Liver (tissue), 3 donors: ENCODE measurements at regions not wholly inside any gene's neighbourhood (a gene's known extent, or its start where the extent isn't known, plus 50 kb on each side); places are given as distances from the start of the nearest gene placed in this dataset.
"Not testable (repeated sequence)": the region's sequence is repeated elsewhere in the genome, so short reads cannot be mapped to it uniquely, and the experiment has no call there.

Experiments used
- ATF3 ChIP-seq: IDR thresholded peaks from 2 replicates; pipeline ENCODE4 v1.6.1; 2016; ENCODE audit warnings: antibody characterized with exemption
- EGR1 ChIP-seq, 2 donors: IDR thresholded peaks; 2 replicates each; pipeline ENCODE4 v1.6.1; 2016 to 2018; ENCODE audit warnings: antibody characterized with exemption in 2 of 2, low read depth in 2 of 2
- FOXA2 ChIP-seq: IDR thresholded peaks from 2 replicates; pipeline ENCODE4 v1.6.1; 2016; ENCODE audit warnings: antibody characterized with exemption
- JUND ChIP-seq, 2 donors: IDR thresholded peaks; 2 replicates each; pipeline ENCODE4 v1.6.1; 2016; ENCODE audit warnings: antibody characterized with exemption in 2 of 2
- RAD21 ChIP-seq, 2 donors: IDR thresholded peaks; 2 replicates each; pipeline ENCODE4 v1.6.1; 2016; ENCODE audit warnings: antibody characterized with exemption in 2 of 2, mild to moderate bottlenecking in 2 of 2
- TAF1 ChIP-seq: conservative IDR thresholded peaks from 2 replicates; pipeline ENCODE4 v1.6.1; 2016; ENCODE audit warnings: antibody characterized with exemption, mild to moderate bottlenecking
- YY1 ChIP-seq: IDR thresholded peaks from 2 replicates; pipeline ENCODE4 v1.6.1; 2016; ENCODE audit warnings: antibody characterized with exemption, mild to moderate bottlenecking
- TF ChIP-seq, protein P1 (sequence below): IDR thresholded peaks from 2 replicates; pipeline ENCODE4 v1.6.1; 2016; ENCODE audit warnings: antibody characterized with exemption, mild to moderate bottlenecking
- TF ChIP-seq, protein P2 (sequence below): fragments of 150-350 bp; IDR thresholded peaks from 2 replicates; pipeline ENCODE4 v1.5.1; 2017; ENCODE audit warnings: improper control_type of control experiment, low read depth, low read length; ENCODE audit not compliant: missing input control
- TF ChIP-seq, protein P3 (sequence below): IDR thresholded peaks from 2 replicates; pipeline ENCODE4 v1.6.1; 2016; ENCODE audit warnings: antibody characterized with exemption
- donor health status: healthy.
- donor health status: healthy.

- not testable (repeated sequence) for TF ChIP-seq TAF1; JUND (IDR thresholded peaks at IDR 0.05); YY1; RAD21 (IDR thresholded peaks at IDR 0.05); ATF3; EGR1 (IDR thresholded peaks at IDR 0.05; ENCODE audit: low read depth in 2 of 2); FOXA2
- TF ChIP-seq, protein P1, sequence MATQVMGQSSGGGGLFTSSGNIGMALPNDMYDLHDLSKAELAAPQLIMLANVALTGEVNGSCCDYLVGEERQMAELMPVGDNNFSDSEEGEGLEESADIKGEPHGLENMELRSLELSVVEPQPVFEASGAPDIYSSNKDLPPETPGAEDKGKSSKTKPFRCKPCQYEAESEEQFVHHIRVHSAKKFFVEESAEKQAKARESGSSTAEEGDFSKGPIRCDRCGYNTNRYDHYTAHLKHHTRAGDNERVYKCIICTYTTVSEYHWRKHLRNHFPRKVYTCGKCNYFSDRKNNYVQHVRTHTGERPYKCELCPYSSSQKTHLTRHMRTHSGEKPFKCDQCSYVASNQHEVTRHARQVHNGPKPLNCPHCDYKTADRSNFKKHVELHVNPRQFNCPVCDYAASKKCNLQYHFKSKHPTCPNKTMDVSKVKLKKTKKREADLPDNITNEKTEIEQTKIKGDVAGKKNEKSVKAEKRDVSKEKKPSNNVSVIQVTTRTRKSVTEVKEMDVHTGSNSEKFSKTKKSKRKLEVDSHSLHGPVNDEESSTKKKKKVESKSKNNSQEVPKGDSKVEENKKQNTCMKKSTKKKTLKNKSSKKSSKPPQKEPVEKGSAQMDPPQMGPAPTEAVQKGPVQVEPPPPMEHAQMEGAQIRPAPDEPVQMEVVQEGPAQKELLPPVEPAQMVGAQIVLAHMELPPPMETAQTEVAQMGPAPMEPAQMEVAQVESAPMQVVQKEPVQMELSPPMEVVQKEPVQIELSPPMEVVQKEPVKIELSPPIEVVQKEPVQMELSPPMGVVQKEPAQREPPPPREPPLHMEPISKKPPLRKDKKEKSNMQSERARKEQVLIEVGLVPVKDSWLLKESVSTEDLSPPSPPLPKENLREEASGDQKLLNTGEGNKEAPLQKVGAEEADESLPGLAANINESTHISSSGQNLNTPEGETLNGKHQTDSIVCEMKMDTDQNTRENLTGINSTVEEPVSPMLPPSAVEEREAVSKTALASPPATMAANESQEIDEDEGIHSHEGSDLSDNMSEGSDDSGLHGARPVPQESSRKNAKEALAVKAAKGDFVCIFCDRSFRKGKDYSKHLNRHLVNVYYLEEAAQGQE: not testable (repeated sequence)
- TF ChIP-seq, protein P2, sequence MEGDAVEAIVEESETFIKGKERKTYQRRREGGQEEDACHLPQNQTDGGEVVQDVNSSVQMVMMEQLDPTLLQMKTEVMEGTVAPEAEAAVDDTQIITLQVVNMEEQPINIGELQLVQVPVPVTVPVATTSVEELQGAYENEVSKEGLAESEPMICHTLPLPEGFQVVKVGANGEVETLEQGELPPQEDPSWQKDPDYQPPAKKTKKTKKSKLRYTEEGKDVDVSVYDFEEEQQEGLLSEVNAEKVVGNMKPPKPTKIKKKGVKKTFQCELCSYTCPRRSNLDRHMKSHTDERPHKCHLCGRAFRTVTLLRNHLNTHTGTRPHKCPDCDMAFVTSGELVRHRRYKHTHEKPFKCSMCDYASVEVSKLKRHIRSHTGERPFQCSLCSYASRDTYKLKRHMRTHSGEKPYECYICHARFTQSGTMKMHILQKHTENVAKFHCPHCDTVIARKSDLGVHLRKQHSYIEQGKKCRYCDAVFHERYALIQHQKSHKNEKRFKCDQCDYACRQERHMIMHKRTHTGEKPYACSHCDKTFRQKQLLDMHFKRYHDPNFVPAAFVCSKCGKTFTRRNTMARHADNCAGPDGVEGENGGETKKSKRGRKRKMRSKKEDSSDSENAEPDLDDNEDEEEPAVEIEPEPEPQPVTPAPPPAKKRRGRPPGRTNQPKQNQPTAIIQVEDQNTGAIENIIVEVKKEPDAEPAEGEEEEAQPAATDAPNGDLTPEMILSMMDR: not testable (repeated sequence)
- TF ChIP-seq, protein P3, sequence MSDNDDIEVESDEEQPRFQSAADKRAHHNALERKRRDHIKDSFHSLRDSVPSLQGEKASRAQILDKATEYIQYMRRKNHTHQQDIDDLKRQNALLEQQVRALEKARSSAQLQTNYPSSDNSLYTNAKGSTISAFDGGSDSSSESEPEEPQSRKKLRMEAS: not testable (repeated sequence)
These were observed 5417.4 kb upstream of the TPTE start for GRCh38 chr21:5103880-5104561.
